Colonic mucosa (tissue), 4 donors: ENCODE measurements at regions not wholly inside any gene's neighbourhood (a gene's known extent, or its start where the extent isn't known, plus 50 kb on each side); places are given as distances from the start of the nearest gene placed in this dataset.

Source experiments
- DNase-seq: peaks from one replicate; pipeline ENCODE4 v3.0.0-alpha.2; 2020
- H3K27ac ChIP-seq: fragments of 200-600 bp; one replicate; pipeline ENCODE4 v1.8.0; 2021
- H3K27me3 ChIP-seq: fragments of 200-600 bp; one replicate; pipeline ENCODE4 v1.8.0; 2021
- H3K36me3 ChIP-seq: fragments of 200-600 bp; one replicate; pipeline ENCODE4 v1.8.0; 2021
- H3K4me1 ChIP-seq: fragments of 200-600 bp; one replicate; pipeline ENCODE4 v1.8.0; 2021; ENCODE audit warnings: mild to moderate bottlenecking
- H3K4me3 ChIP-seq: fragments of 200-600 bp; one replicate; pipeline ENCODE4 v1.8.0; 2021
- H3K9ac ChIP-seq, 2 donors: one replicate each; pipeline ENCODE4 v1.7.0; 2013; ENCODE audit warnings: control low read depth in 2 of 2, low read depth in 2 of 2, low read length in 2 of 2
- H3K9me3 ChIP-seq: fragments of 200-600 bp; one replicate; pipeline ENCODE4 v1.8.0; 2021
- intact Hi-C: fragments of 100-400 bp; cut with DNase I; formaldehyde crosslinking; loops from one replicate; pipeline ENCODE4 v1.14.1; 2022
- TF ChIP-seq, protein P1 (sequence below): fragments of 200-600 bp; IDR thresholded peaks from one replicate; pipeline ENCODE4 v1.8.0; 2022; ENCODE audit warnings: antibody characterized with exemption, mild to moderate bottlenecking
- donor health status: healthy.
- donor health status: DM: no; HTN: no; CAD: no.
- donor health status: DM: no; HTN: no; CAD: no.

DNA sequence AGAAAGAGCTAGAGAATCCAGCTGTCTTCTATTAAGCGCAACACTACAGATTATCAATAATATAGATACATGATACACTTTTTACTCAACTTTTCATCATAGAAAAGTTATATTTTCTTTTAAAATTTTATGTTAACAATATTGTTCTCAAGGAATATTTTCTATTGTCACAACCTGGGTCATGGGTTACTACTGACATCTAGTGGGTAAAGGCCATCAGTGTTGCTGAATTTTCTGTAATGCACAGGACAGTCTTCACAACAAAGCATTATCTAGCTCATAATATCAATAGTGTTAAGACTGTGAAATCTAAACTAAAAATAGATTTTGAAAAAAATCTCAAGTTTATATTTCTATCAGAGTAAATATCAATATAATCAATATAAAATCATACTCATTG lies 209.8 kb downstream of the ZNF33B start:
- TF ChIP-seq, protein P1, sequence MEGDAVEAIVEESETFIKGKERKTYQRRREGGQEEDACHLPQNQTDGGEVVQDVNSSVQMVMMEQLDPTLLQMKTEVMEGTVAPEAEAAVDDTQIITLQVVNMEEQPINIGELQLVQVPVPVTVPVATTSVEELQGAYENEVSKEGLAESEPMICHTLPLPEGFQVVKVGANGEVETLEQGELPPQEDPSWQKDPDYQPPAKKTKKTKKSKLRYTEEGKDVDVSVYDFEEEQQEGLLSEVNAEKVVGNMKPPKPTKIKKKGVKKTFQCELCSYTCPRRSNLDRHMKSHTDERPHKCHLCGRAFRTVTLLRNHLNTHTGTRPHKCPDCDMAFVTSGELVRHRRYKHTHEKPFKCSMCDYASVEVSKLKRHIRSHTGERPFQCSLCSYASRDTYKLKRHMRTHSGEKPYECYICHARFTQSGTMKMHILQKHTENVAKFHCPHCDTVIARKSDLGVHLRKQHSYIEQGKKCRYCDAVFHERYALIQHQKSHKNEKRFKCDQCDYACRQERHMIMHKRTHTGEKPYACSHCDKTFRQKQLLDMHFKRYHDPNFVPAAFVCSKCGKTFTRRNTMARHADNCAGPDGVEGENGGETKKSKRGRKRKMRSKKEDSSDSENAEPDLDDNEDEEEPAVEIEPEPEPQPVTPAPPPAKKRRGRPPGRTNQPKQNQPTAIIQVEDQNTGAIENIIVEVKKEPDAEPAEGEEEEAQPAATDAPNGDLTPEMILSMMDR: no peak
- no peak overlapping the region for H3K27ac ChIP-seq

DNA sequence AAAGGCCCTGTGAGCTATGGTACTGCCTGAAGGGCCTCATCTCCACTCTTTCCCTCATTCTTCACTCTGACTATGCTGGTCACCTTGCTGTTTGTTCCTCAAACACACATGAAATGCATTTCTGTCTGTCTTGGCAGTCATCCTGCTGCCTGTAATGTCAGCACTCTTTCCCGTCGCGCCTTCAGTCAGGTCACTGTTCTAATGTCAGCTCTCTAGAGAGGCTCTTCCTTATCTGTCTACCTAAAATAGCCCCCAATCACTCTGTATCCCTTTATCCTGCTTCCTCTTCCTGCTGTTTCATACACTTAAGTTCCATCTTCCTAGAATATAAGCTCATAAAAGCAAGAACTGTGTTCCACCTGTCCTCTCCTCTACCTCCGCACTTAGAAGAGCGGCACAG lies 215.5 kb downstream of the ZNF33B start:
- Histone ChIP-seq H3K4me3 (no peak overlapping the region), H3K27me3 (no peaks in the 10 kb centered on the region), H3K36me3 (no peaks in the 10 kb centered on the region), H3K9me3 (no peaks in the 10 kb centered on the region), H3K4me1 (no peaks in the 10 kb centered on the region), H3K27ac (no peak overlapping the region), H3K9ac (no peak overlapping the region)
- TF ChIP-seq, protein P1: no peak
- no peak for DNase-seq
- intact Hi-C loops: no loop called here

More for the DNA sequence above, 209.8 kb downstream of the ZNF33B start:
- DNase-seq: no peak
- Histone ChIP-seq H3K4me3 (no peak overlapping the region), H3K36me3 (no peaks in the 10 kb centered on the region), H3K9me3 (no peaks in the 10 kb centered on the region), H3K27me3 (no peaks in the 10 kb centered on the region), H3K9ac (no peak overlapping the region), H3K4me1 (no peaks in the 10 kb centered on the region)
- intact Hi-C loops: no loop called here

DNA sequence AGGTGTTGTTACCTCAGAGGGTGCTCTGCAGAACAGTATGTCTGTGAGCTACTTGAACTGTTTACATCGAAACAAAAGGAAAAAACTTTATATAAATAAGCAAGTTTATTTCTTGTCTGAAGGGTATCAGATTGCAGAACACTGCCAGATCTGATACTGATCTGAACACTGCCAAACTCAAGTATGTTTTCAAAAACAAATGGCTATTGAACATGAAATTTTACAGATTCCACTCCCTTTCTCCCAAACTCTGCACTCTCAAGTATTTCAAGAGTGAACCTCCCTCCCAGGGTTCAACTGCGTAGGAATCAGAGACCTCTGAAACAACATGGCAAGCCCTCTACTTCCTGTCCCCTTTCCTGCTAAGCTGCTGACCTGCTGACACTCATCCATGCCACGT lies 216.6 kb downstream of the ZNF33B start:
- intact Hi-C loops: no loop called here
- H3K9ac ChIP-seq: no peak overlapping the region
- TF ChIP-seq, protein P1: no peak
- H3K27ac ChIP-seq: no peak overlapping the region
- DNase-seq: no peak
- H3K36me3 ChIP-seq: no peaks in the 10 kb centered on the region
- H3K27me3 ChIP-seq: no peaks in the 10 kb centered on the region
- H3K9me3 ChIP-seq: no peaks in the 10 kb centered on the region
- H3K4me1 ChIP-seq: no peaks in the 10 kb centered on the region
- no peak overlapping the region for H3K4me3 ChIP-seq

DNA sequence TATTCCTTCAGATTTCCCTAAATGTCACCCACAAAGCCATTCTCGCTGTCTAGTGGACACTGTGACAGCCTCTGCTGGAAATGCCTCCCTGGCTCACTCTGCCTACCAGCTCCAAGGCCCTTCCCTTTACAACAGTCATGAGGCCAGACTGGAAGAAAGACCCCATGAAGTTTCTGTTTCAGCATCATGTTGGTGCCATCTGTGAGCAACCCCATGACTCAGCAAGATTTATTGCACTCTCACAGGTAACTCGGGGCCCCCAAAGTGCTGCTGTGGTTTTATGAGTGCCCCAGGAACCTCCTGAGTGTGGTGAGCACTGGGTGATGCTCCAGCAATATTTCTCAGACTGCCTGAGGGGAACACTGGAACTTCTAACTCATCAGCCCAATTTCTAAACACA lies 218.6 kb downstream of the ZNF33B start:
- H3K9me3 ChIP-seq: no peaks in the 10 kb centered on the region
- TF ChIP-seq, protein P1: no peak
- no peak for DNase-seq
- H3K4me1 ChIP-seq: no peaks in the 10 kb centered on the region
- H3K9ac ChIP-seq: no peak overlapping the region
- no peaks in the 10 kb centered on the region for H3K36me3 ChIP-seq
- no peak overlapping the region for H3K4me3 ChIP-seq
- intact Hi-C loops: no loop called here
- H3K27me3 ChIP-seq: no peaks in the 10 kb centered on the region
- no peak overlapping the region for H3K27ac ChIP-seq

DNA sequence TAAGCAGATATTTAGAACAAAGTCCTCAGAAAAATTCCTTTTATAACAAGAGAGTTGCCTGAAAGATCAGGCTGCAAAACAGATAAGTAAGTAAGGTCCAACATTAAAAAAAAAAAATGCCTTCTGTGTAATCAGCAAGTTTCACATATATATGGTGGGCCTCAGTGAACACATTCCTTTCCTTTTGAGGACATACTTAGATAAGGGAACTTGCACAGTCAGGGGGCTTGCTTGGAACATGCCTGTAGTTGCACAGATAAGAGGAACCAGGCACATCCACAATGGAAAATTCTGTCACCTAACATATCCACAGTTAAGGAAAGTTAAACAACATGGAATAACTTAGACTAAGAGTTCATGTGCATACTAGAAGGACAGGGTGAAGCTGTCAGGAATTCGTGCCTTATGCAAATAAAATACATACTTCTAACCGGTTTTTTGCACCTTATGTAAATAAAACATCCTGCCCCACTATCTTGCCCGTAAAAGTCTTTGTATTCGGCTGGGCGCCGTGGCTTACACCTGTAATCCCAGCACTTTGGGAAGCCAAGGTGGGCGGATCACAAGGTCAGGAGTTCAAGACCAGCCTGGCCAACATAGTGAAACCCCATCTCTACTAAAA lies 257.3 kb downstream of the ZNF33B start:
- no peaks in the 10 kb centered on the region for H3K9me3 ChIP-seq
- intact Hi-C loops: no loop called here
- no peaks in the 10 kb centered on the region for H3K27me3 ChIP-seq
- DNase-seq: no peak
- no peak overlapping the region for H3K9ac ChIP-seq
- no peak overlapping the region for H3K4me3 ChIP-seq
- TF ChIP-seq, protein P1: no peak
- H3K4me1 ChIP-seq: no peaks in the 10 kb centered on the region
- H3K36me3 ChIP-seq: no peaks in the 10 kb centered on the region
- H3K27ac ChIP-seq: no peak overlapping the region
